ENCODE measurements at regions not wholly inside any gene's neighbourhood (a gene's known extent, or its start where the extent isn't known, plus 50 kb on each side); places are given as distances from the start of the nearest gene placed in this dataset.

DNA sequence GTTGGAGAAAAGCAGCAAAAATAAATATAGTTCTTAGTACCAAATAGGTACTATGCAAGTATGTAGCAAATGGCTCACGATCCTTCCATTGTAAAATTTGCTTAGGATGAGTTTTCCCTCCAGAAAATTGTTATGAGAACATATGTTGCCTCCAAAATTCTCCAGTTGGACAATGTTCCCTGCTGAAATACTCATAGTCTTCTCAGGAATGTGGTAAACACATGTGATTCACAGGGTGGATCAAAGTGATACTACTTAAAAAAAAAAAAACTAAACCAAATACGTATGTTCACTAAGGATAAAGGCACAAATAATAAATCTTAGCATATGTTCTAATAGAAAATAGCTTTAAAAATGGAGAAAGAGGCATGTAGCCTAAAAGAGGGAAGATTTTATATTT, 84.3 kb upstream of the ZNF385D start:
- no peak for ATAC-seq
- TF ChIP-seq, protein P1, sequence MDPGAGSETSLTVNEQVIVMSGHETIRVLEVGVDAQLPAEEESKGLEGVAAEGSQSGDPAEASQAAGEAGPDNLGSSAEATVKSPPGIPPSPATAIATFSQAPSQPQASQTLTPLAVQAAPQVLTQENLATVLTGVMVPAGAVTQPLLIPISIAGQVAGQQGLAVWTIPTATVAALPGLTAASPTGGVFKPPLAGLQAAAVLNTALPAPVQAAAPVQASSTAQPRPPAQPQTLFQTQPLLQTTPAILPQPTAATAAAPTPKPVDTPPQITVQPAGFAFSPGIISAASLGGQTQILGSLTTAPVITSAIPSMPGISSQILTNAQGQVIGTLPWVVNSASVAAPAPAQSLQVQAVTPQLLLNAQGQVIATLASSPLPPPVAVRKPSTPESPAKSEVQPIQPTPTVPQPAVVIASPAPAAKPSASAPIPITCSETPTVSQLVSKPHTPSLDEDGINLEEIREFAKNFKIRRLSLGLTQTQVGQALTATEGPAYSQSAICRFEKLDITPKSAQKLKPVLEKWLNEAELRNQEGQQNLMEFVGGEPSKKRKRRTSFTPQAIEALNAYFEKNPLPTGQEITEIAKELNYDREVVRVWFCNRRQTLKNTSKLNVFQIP (CRISPR knock-in tag; IDR thresholded peaks at IDR 0.05; ENCODE audit: borderline replicate concordance, low read depth), result no peak
- TF ChIP-seq ISL1 (CRISPR knock-in tag; IDR thresholded peaks at IDR 0.05) (no peak), ARNTL (CRISPR knock-in tag; IDR thresholded peaks at IDR 0.05; ENCODE audit: borderline replicate concordance, low read depth) (no peak), ZNF565 (CRISPR knock-in tag; conservative IDR thresholded peaks at IDR 0.05; ENCODE audit: low read depth) (no peak), BACH2 (CRISPR knock-in tag; IDR thresholded peaks at IDR 0.05; ENCODE audit: borderline replicate concordance) (no peak), ZFP3 (CRISPR knock-in tag; IDR thresholded peaks at IDR 0.05) (no peak), ZFP30 (CRISPR knock-in tag; IDR thresholded peaks at IDR 0.05) (no peak), PPARA (CRISPR knock-in tag; IDR thresholded peaks at IDR 0.05; ENCODE audit: borderline replicate concordance) (no peak), TCF4 (CRISPR knock-in tag; IDR thresholded peaks at IDR 0.05; ENCODE audit: borderline replicate concordance) (no peak), ZC3H10 (CRISPR knock-in tag; IDR thresholded peaks at IDR 0.05) (no peak), ESRRG (CRISPR knock-in tag; IDR thresholded peaks at IDR 0.05) (no peak), RARB (CRISPR knock-in tag; IDR thresholded peaks at IDR 0.05) (no peak), SNAI2 (CRISPR knock-in tag; IDR thresholded peaks at IDR 0.05) (no peak), ZNF8 (CRISPR knock-in tag; IDR thresholded peaks at IDR 0.05) (no peak), ZNF70 (CRISPR knock-in tag; IDR thresholded peaks at IDR 0.05) (no peak), OSR1 (CRISPR knock-in tag; IDR thresholded peaks at IDR 0.05) (no peak)
- TF ChIP-seq, protein P2, sequence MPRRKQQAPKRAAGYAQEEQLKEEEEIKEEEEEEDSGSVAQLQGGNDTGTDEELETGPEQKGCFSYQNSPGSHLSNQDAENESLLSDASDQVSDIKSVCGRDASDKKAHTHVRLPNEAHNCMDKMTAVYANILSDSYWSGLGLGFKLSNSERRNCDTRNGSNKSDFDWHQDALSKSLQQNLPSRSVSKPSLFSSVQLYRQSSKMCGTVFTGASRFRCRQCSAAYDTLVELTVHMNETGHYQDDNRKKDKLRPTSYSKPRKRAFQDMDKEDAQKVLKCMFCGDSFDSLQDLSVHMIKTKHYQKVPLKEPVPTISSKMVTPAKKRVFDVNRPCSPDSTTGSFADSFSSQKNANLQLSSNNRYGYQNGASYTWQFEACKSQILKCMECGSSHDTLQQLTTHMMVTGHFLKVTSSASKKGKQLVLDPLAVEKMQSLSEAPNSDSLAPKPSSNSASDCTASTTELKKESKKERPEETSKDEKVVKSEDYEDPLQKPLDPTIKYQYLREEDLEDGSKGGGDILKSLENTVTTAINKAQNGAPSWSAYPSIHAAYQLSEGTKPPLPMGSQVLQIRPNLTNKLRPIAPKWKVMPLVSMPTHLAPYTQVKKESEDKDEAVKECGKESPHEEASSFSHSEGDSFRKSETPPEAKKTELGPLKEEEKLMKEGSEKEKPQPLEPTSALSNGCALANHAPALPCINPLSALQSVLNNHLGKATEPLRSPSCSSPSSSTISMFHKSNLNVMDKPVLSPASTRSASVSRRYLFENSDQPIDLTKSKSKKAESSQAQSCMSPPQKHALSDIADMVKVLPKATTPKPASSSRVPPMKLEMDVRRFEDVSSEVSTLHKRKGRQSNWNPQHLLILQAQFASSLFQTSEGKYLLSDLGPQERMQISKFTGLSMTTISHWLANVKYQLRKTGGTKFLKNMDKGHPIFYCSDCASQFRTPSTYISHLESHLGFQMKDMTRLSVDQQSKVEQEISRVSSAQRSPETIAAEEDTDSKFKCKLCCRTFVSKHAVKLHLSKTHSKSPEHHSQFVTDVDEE (CRISPR knock-in tag; IDR thresholded peaks at IDR 0.05), result no peak
- TF ChIP-seq, protein P3, sequence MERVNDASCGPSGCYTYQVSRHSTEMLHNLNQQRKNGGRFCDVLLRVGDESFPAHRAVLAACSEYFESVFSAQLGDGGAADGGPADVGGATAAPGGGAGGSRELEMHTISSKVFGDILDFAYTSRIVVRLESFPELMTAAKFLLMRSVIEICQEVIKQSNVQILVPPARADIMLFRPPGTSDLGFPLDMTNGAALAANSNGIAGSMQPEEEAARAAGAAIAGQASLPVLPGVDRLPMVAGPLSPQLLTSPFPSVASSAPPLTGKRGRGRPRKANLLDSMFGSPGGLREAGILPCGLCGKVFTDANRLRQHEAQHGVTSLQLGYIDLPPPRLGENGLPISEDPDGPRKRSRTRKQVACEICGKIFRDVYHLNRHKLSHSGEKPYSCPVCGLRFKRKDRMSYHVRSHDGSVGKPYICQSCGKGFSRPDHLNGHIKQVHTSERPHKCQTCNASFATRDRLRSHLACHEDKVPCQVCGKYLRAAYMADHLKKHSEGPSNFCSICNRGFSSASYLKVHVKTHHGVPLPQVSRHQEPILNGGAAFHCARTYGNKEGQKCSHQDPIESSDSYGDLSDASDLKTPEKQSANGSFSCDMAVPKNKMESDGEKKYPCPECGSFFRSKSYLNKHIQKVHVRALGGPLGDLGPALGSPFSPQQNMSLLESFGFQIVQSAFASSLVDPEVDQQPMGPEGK (CRISPR knock-in tag; IDR thresholded peaks at IDR 0.05; ENCODE audit: borderline replicate concordance), result no peak

DNA sequence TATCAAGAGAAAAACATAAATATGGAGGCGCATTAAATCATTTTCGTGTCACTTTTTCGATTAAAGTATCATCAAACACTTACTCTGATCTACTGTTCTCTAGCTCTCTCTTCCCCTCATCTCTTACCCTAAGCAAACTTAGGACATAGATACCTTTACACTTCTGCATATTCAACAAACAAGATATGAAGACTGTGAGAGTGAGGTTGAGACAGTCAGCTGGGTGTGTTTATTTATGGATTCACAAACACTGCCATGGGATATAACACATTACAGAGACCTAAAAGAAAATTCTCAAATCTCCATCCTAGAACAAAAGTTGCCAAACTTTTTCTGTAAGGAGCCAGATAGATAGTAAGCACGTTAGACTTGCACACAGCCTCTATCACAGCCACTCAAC, 85.2 kb upstream of the ZNF385D start:
- ATAC-seq, result no peak
- TF ChIP-seq ZC3H10 (CRISPR knock-in tag; IDR thresholded peaks at IDR 0.05) (no peak), ARNTL (CRISPR knock-in tag; IDR thresholded peaks at IDR 0.05; ENCODE audit: borderline replicate concordance, low read depth) (no peak), PPARA (CRISPR knock-in tag; IDR thresholded peaks at IDR 0.05; ENCODE audit: borderline replicate concordance) (no peak), CSDC2 (CRISPR knock-in tag; IDR thresholded peaks at IDR 0.05) (no peak), RARB (CRISPR knock-in tag; IDR thresholded peaks at IDR 0.05) (no peak), BACH2 (CRISPR knock-in tag; IDR thresholded peaks at IDR 0.05; ENCODE audit: borderline replicate concordance) (no peak), GLIS3 (CRISPR knock-in tag; IDR thresholded peaks at IDR 0.05) (no peak), TOX (CRISPR knock-in tag; IDR thresholded peaks at IDR 0.05; ENCODE audit: borderline replicate concordance) (no peak), SNAI2 (CRISPR knock-in tag; IDR thresholded peaks at IDR 0.05) (no peak), ZFP3 (CRISPR knock-in tag; IDR thresholded peaks at IDR 0.05) (no peak), ISL1 (CRISPR knock-in tag; IDR thresholded peaks at IDR 0.05) (no peak), ZNF8 (CRISPR knock-in tag; IDR thresholded peaks at IDR 0.05) (no peak), ZFP30 (CRISPR knock-in tag; IDR thresholded peaks at IDR 0.05) (no peak), OSR1 (CRISPR knock-in tag; IDR thresholded peaks at IDR 0.05) (no peak)
- TF ChIP-seq, protein P3 (CRISPR knock-in tag; IDR thresholded peaks at IDR 0.05; ENCODE audit: borderline replicate concordance), result no peak
- TF ChIP-seq, protein P4, sequence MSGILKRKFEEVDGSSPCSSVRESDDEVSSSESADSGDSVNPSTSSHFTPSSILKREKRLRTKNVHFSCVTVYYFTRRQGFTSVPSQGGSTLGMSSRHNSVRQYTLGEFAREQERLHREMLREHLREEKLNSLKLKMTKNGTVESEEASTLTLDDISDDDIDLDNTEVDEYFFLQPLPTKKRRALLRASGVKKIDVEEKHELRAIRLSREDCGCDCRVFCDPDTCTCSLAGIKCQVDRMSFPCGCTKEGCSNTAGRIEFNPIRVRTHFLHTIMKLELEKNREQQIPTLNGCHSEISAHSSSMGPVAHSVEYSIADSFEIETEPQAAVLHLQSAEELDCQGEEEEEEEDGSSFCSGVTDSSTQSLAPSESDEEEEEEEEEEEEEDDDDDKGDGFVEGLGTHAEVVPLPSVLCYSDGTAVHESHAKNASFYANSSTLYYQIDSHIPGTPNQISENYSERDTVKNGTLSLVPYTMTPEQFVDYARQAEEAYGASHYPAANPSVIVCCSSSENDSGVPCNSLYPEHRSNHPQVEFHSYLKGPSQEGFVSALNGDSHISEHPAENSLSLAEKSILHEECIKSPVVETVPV (CRISPR knock-in tag; IDR thresholded peaks at IDR 0.05), result no peak

Data from SK-N-SH treated with all-trans-retinoic acid at 6 μM for 48 hours (cell line).